ENCODE measurements at regions not wholly inside any gene's neighbourhood (a gene's known extent, or its start where the extent isn't known, plus 50 kb on each side); places are given as distances from the start of the nearest gene placed in this dataset.

DNA sequence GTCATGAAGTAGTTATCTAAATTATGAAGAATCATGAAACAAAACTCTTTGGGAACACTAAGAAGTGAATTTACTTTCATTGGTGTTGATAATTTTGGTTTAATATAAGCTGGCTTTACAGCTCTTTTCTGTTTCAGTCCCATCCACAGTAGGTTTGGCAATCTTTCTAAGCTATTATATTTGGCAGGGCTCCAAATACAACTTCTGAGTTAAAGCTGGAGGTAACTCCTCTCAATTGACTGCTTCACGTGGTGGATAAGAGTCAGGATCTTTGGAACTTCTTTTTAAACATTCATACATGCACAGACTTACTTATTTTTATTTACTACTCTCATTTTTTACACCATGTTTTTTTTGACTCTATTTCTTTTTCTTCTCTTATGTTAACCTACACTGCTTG is 106.5 kb upstream of the EPHA3 start:
- TF ChIP-seq POLR2A (IDR thresholded peaks at IDR 0.05) (no peak), POLR2AphosphoS5 (IDR thresholded peaks at IDR 0.05) (no peak)

Measured in prostate gland (tissue), 1 donor.